PFSK-1 (cell line): ENCODE measurements at regions not wholly inside any gene's neighbourhood (a gene's known extent, or its start where the extent isn't known, plus 50 kb on each side); places are given as distances from the start of the nearest gene placed in this dataset.

Experiments used
- FOXP2 ChIP-seq: optimal IDR thresholded peaks from 2 replicates; pipeline ENCODE3; 2011; ENCODE audit warnings: borderline replicate concordance, control low read depth, inconsistent platforms; ENCODE audit not compliant: insufficient read depth; ENCODE audit errors: extremely low read length, extremely low read depth
- POLR2AphosphoS5 ChIP-seq: IDR thresholded peaks from 2 replicates; pipeline ENCODE4 v1.6.1; 2012; ENCODE audit warnings: low read depth, mild to moderate bottlenecking, control low read depth, low read length, moderate library complexity
- REST ChIP-seq, 2 experiments: IDR thresholded peaks; 2 replicates each; pipeline versions ENCODE4 v1.6.1 to v1.8.0; 2011 to 2012; ENCODE audit warnings: low read depth in 2 of 2, low read length in 2 of 2, control low read depth in 1 of 2, inconsistent platforms in 1 of 2, mild to moderate bottlenecking in 1 of 2, moderate library complexity in 1 of 2; ENCODE audit not compliant: insufficient read depth in 1 of 2
- SIN3A ChIP-seq: IDR thresholded peaks from 2 replicates; pipeline ENCODE4 v1.6.1; 2012; ENCODE audit warnings: mild to moderate bottlenecking, low read length, moderate library complexity, borderline replicate concordance; ENCODE audit not compliant: insufficient read depth
- TAF1 ChIP-seq: IDR thresholded peaks from 2 replicates; pipeline ENCODE4 v1.6.1; 2012; ENCODE audit warnings: low read length, control low read depth, borderline replicate concordance; ENCODE audit not compliant: insufficient read depth

DNA sequence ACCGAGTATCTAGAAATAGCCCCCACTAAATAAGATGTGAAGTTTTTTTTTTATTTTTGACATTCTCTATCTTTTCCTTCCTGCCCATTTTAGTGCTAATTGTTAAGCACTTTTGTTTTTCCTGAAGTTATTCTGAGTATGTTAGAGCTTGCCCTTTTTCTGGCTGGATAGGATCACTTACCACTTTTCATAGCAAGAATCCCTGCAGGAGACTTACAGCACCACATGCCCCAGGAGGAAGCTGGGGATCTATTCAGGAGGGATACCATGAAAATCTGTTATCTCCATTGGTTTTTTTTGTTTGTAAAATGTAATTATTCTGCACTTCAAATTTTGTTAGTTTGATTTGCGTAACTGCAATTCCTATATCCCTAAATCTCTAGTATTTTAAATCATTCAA is 968.4 kb downstream of the ZPLD1 start:
- TF ChIP-seq TAF1 = no peak
- TF ChIP-seq SIN3A = no peak
- TF ChIP-seq REST (IDR thresholded peaks at IDR 0.05; ENCODE audit: insufficient read depth in 1 of 2, low read depth in 2 of 2, low read length in 2 of 2) = no peak
- TF ChIP-seq FOXP2 = no peak
- no peak for TF ChIP-seq POLR2AphosphoS5

- TF ChIP-seq FOXP2 (no peak), SIN3A (no peak), POLR2AphosphoS5 (no peak), REST (IDR thresholded peaks at IDR 0.05; ENCODE audit: insufficient read depth in 1 of 2, low read depth in 2 of 2, low read length in 2 of 2) (no peak), TAF1 (no peak)
Observed at GRCh38 chr3:103406320-103406850, 971.6 kb downstream of the ZPLD1 start.

GRCh38 chr3:103410231-103410630 is 975.4 kb downstream of the ZPLD1 start:
- TF ChIP-seq REST (IDR thresholded peaks at IDR 0.05; ENCODE audit: insufficient read depth in 1 of 2, low read depth in 2 of 2, low read length in 2 of 2) = no peak
- TF ChIP-seq POLR2AphosphoS5 = no peak
- TF ChIP-seq SIN3A = no peak
- no peak for TF ChIP-seq FOXP2
- no peak for TF ChIP-seq TAF1

GRCh38 chr3:103421460-103421859 is 986.6 kb downstream of the ZPLD1 start:
- TF ChIP-seq FOXP2 = no peak
- TF ChIP-seq SIN3A = no peak
- no peak for TF ChIP-seq POLR2AphosphoS5
- no peak for TF ChIP-seq TAF1
- no peak for TF ChIP-seq REST (IDR thresholded peaks at IDR 0.05; ENCODE audit: insufficient read depth in 1 of 2, low read depth in 2 of 2, low read length in 2 of 2)

DNA sequence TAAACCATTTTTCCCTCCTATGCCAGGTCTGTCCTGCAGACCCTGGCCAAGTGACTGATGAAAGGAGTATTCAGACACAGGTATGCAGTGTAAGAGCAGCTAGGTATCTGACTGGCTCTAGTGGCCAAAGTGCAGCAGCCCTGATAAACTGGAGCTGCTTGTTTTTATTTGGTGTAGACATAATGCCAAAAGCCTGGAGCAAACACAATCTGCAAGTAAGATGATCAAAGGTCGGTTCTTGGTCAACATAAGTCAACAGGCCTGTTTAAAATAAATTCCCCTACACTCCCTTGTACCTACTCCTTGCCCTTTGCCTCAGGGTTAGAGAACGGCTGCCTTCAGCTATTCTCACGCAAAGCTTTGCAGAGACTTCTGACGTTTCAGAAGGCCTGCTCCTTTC is 1003.1 kb downstream of the ZPLD1 start:
- no peak for TF ChIP-seq TAF1
- TF ChIP-seq REST (IDR thresholded peaks at IDR 0.05; ENCODE audit: insufficient read depth in 1 of 2, low read depth in 2 of 2, low read length in 2 of 2) = no peak
- TF ChIP-seq FOXP2 = no peak
- TF ChIP-seq SIN3A = no peak
- TF ChIP-seq POLR2AphosphoS5 = no peak
